GM21526 (cell line): ENCODE measurements at regions not wholly inside any gene's neighbourhood (a gene's known extent, or its start where the extent isn't known, plus 50 kb on each side); places are given as distances from the start of the nearest gene placed in this dataset.

Source experiments
- ATAC-seq: cut with Tn5 transposase; IDR thresholded peaks from one replicate; pipeline ENCODE4 v1.9.1; 2021; ENCODE audit warnings: moderate library complexity; ENCODE audit not compliant: unreplicated experiment, low FRiP score

DNA sequence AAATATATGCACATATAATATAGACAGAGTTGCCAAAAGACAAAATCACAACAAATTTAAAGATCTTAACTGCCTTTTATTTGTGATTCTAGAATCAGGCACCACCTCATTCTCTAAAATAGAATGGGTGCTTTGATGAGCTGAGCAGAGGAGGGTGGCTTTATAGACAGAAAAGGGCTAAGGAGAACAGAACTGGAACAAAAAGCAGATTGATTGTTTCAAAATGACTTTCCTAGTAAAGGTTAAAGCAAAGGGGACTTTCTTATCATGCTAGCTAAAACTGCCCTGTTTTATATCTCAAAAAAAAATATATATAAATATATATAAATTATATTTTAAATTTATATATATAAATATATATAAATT lies 287.6 kb downstream of the FAT3 start:
- no peak for ATAC-seq

DNA sequence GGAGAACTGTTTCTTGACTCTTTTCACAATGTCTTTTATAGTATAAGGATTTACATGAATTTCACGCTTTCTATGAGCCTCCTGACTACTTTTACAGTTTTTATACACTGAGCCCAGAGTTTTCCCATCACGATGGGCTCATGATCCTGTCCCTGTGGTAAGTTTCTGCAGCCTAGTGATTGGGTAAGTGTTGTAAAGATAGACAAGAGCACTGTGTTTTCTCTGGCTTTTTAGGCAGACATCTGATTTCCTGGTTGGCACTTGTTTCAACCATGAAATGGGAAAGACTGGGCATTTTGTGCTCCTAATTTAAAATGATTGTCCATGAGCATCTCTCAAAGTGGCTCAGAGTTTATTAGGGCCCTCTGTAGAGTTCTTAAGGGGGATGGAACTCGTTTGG lies 299.0 kb downstream of the FAT3 start:
- no peak for ATAC-seq

DNA sequence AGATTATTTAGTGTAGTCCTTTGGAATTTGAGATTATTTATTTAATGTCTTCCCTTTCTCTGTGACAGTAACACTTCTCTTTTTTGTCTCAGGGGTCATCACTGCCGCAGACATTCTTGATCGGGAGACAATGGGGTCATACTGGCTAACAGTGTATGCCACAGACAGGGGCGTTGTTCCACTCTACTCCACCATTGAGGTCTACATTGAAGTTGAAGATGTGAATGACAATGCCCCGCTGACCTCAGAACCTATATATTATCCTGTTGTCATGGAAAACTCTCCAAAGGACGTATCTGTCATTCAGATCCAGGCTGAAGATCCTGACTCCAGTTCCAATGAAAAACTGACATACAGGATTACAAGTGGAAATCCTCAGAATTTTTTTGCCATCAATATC lies 299.9 kb downstream of the FAT3 start:
- no peak for ATAC-seq

DNA sequence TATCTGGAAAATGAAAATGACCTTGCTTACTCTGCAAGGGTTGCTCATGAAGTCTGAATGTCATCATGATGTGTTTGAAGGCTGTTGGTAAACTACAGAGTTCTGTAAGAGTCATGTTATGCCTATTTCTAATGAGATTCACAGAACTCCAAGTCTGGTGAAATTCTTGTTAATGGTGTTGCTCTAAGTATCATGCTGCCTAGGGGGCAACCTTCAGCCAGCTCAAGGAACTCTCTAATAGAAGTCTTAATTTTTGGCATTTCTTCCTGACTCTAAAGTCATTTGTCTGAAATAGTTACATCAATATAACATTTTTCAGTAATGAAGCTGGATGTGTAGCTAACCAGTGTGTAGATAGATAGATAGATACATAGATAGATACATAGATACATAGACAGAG lies 302.8 kb downstream of the FAT3 start:
- ATAC-seq: no peak

DNA sequence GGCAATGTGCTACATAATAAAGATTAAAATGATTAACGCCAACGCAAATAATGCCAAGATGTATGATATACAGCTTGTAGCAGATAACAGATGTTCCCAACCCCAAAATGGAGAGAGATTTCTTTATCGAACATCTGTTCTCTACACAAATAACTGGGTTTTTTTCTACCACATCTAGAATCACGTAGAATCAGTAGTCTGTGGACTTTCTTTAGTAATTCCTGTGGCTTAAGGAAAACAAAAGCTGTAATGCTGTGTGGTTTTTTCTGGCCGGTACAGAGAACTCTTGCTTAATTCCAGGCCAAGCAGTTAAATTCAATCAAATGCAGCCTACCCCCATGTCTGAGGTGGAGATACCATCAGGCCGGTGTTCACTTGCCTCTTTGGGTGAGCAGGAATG lies 303.4 kb downstream of the FAT3 start:
- ATAC-seq: no peak

DNA sequence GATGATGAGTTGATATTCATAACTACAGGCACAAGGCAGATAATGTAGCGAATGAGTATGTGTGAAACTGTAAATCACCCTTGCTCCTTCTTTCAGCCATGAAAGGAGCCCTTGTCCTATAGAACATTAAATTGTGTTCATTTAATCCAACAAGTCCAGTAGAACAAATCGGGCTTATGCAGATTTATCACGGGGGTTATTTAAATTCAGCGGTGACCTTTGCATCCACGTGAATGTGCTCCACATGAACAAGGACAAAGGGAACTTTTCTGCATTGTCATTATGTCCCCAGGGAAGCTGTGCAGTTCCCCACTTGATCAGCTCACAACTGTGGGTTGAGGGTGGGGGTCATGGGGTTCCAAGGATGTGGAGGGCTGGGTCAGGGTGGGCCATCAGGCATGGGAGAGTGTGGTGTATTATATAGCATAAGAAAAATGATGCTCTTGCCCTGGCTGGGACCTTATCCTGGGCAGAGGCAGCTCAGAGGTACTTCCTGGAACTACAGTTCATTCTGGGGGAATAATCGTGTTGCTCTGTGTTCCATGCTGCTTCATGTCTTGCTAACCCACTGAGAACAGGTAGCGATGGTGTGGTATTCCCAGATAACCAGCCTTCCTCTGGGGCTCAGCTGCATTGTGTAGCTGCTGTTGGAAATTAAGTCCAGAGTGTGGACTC lies 306.6 kb downstream of the FAT3 start:
- no peak for ATAC-seq

DNA sequence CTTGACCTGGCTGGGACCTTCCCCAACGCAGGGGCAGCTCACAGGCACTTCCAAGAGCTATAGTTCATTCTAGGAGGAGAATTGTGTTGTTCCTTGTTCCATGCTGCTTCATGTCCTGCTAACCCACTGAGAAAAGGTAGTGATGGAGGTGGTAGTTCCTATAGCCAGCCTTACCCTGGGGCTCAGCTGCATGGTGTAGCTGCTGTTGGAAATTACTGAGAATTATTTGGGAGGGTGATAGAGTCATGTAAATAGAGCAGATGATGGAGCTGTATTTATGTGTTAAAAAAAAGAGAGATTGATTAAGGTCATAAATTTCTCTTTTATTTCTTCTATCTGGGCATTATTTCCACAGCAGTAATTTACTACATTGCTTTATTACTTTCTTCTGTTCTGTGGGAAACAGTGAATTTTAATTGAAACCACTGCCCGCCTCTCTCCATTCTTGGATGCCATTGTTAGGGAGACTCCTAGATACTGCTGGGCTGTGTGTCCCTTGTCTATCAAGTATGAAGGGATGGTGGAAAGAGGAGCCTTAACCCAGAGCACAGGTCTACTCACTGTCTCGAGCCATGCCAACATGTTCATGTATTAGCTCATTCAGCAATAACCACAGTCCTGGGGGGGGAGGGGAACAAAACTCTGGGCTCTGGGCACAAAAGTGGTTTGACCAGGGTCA lies 309.2 kb downstream of the FAT3 start:
- ATAC-seq: no peak

DNA sequence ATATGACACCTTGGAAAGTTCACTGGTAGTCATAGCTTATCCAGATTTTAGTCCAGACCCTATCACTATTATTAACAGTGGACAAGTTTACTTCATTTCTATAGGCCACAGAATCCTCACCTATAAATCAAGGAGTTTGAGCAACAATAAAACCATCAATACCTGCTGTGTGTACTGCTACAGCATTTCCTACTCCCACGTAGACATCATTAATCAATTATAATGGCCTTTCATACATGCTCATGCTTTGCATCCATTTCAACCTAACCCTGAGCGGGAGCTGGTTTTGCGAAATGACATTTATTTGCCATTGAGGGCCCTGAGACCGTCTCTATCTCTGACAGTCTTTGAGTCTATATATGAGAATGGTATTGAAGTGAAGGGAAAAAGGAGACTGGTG lies 312.3 kb downstream of the FAT3 start:
- no peak for ATAC-seq

DNA sequence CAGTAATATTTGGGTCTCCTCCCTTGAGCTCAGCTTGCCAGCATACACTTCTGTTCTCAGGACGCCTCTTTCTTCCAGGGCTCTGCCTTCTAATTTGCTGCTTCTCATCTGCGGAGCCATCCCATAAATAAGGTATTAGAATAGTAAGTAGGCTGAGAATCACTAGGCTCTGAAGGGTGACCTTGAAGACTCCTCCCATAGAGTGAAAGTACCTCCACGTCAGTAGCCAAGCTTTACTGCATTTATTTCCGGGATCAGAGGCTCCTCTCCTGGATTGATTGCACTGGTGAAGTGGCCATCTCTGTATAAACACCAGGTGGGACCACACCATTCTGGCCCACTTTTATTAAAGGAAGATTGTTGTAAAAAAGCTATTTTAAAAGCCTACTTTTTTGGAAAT lies 315.5 kb downstream of the FAT3 start:
- no peak for ATAC-seq

DNA sequence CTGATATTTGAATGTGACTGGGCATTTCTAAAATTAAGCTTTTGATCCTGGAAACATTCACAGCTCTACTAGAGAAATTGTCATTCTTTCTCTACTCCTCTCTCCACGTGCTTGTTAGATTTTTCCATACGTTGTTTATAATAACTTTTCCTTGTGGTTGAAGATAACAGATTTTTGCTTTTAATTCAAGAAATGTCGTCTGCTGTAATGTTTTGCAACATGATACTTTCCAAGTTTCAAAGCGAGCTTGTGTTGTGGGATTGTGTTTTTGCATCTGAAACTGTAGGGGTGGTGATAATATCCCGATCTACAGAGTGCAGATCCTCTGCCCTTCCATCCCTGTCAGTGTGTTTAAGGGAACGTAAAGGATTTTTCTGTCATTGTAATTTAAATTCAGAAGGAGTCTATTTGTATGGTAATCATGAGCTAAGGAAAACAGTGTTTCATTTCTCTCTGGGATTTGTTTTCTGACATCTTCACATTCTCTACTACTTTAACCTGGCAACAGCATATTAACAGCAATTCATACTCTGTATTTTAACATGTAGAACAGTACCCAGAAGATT lies 321.4 kb downstream of the FAT3 start:
- ATAC-seq: no peak

DNA sequence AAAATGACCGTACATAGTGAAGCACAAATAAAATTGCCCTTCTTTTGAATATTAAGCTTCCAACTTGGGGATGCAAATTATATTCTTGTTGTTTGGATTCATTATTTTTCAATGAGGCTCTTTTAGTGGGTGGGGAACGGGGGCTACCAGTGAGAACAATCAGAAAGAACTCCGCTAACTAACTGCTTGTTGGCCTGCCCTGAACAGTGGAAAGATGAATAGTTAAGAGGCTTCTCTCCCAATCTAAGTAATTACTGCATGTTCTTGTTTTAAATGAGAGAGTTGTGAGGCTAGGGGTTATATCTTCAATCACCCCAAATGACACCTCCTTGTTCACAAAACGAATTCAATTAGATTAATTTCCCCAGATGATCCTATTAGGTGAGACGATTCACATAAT lies 322.0 kb downstream of the FAT3 start:
- no peak for ATAC-seq

DNA sequence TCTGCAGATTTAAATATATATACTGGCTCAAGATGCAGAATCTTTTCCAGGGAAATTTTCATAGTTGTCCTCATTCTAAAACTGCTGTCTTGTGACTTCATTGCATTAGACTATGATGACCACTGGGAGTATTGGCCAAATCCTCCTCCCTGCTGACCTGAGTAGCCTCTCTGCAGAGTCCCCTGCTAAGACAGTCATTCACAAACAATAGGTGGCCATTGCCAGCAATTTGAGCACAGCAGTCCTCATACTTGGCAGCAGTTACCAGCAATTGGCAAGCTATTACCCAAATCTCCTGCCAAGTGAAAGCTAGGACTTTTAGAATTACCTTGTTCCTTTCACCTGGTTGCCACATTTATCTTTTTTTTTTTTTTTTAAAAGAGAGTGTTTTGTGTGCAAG lies 325.8 kb downstream of the FAT3 start:
- no peak for ATAC-seq

DNA sequence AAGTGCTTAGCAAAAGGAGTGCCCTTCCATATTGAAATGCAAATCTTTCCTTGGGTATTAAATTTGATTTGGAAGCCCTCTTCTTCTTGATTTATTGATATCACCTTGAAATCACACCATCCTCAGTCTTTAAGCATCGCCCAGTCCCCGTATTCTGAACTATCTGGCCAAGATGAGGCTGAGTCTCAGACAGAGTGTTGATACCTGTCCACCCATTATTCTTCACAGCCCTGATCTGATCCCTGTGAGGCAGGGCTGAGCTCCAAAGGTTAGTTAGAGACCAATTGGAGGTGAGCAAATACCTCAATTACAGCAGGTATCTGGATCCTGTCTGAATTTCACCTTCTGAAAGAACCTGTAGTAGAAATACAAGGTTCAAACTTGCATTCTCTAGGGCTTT lies 326.3 kb downstream of the FAT3 start:
- ATAC-seq: no peak

DNA sequence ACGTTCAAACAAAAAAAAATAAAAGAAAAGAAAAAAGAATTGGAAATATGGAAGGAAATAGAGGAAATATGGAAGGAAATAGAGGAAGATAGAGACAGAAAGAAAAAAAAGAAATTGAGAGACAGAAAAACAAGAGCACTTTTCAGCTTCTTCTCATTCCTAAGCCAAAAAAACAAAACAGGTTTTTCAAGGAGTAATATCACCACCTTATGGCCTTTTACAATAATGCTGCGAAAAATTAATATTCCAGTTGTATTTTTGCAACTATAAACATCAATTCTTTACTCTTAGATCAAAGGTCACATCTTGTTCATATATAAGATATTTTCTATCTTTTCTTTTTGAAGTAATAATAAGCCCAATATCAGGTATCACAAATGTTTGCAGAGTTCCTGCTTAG lies 328.3 kb downstream of the FAT3 start:
- ATAC-seq: no peak

DNA sequence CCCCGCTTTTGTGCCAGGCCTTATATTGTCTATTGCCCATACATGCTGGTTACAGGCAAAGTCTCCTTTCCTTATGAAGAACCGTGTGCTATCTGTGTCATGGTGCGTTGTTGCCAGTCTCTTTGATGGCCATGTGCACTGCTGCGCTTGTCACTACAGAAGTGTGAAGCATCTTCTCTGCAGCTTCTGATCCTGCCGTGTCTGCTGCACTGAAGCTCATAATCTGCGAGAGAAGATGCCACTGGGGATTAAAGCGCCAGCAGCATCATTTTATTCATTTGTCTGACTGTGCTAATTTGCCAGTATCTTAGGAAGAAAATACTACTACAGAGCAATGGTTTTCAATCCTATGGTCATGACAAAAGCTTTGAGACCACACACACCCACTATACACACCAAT lies 330.1 kb downstream of the FAT3 start:
- ATAC-seq: no peak

DNA sequence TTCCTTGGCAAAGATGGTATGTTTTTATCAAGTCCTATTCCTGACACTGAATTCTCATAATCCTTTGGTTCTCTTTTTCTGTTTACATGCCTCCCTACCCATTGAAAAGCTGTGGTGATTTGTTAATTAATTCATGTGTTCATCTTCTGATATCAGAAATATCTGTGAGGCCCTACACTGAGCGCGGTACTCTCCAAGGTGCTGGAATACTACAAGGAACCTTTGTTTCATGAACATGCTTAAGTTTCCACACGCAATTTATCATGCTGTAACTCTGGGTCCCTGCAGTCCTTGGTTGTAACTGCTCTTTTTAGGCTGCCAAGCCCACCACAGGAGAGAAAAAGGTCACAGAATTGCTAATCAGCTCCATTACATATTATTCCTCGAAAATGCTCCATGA lies 331.8 kb downstream of the FAT3 start:
- no peak for ATAC-seq

DNA sequence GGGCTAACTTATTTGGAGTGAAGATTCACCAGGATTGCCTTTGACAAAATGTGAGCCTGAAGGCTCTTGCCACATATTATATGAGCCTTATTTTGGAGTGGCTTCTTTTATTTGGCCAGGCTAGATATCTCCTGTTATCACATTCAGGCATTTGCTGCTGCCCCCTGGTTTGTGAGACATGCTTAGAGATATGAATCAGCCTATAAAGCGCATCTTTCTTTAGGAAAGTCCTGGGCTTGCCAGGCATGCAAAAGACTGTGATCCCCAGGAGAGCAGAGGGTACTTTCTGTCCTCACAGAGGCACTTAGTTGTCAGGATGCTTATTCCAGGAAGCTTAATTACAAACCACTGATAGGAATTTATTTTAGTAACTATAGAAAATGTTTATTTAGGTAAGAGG lies 333.3 kb downstream of the FAT3 start:
- no peak for ATAC-seq

DNA sequence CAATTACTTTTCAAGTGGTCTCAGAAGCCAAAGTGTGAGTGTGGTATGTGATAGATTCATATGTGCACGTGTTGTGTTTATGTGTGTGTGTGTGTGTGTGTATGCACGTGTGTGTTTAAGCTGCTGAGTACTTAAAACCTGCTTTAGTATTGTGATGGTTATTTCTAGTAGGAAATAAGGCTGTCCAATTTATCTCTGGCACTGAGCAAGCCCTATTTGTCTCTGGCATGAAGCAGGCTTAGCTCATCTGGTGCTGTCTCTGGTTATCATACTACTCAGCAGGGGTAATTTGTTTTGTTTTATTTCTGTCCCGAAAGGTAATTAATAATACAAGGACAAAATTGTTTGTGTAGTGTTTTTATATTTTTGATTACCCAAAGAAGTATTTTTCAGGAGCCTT lies 333.7 kb downstream of the FAT3 start:
- no peak for ATAC-seq

DNA sequence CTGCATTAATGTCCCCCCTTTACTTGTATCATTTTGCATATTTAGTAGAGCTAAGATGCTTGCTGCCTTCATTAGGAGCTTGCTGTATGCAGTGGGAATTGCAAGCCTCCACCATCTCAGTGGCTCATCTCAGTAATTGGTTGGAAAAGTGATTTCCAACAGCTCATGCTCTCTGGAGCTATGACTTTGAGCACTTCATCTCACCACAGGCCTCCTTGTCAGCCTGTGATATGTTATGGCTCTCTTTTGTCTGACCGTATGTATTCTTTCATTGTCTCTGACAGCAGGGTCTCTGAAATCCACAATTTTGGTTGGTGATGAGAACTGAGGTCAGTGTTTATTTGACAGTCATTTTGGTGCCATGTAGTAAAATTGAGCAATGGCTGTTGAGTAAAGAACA lies 345.1 kb downstream of the FAT3 start:
- ATAC-seq: no peak

DNA sequence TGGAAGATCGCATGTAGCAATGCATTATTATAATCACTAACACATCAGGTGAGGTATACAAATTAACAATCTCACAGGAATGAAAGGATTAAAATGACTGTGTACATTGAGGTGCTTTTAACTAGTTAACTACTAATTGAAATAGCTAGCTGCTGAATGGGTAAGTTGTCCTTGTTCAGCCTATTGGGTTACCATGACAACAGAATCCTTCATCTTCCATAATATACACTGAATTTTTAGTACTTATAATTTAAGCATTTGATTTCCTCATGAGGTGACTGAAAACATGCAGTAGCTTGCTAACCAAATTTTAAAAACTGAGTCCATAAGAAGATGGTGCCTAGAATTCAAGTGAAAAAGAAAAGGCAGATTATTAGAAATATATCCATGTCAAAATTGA lies 347.9 kb downstream of the FAT3 start:
- no peak for ATAC-seq

DNA sequence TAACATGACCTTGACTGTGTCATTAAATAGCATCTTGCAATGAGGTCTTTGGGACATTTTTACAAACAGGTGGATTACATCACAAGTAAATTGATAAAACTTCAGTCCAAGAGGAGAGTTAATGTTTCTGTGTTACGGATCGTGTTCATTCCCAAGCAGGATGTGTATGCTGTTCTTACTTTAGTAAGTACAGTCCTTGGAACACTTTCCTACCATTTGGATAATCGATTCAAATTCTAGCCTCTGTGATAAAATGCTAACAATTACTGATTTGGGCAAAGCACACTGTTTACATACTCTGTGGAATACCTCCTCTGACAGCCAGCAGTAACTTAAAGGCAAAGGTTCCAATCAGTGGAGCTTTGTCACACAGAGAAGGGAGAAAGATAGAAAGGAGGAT lies 351.7 kb downstream of the FAT3 start:
- ATAC-seq: no peak

DNA sequence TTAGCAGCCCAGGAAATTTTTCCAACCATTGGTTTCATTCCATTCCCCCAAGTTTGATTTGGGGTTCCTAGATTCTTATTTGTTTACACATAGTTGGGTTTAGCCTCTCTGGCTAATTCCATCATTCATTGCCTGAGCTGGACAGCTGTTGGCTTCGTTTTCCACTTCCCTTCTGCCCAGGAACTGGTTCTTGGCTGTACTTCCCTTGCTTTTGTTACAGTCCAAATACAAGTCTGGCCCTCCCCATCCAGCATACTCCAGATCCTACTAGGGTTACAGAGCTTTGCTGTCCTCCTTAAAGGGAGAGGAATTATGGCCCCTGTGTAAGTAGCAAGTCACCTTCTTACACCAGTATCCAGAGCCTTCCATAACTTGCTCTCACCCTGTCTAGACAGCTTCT lies 356.3 kb downstream of the FAT3 start:
- ATAC-seq: no peak
